SIG-M5 (cell line): ENCODE measurements at regions not wholly inside any gene's neighbourhood (a gene's known extent, or its start where the extent isn't known, plus 50 kb on each side); places are given as distances from the start of the nearest gene placed in this dataset.

Experiments
- DNase-seq: peaks from one replicate; lab custom pipeline; 2025; lab: John Stamatoyannopoulos, UW

- DNase-seq, result peak; percentile 2
These were observed 1662.6 kb upstream of the SEL1L start for GRCh38 chr14:83196236-83196635.

GRCh38 chr14:83197271-83197670 lies 1663.6 kb upstream of the SEL1L start:
- DNase-seq, result no peak

GRCh38 chr14:83207550-83207949 lies 1673.9 kb upstream of the SEL1L start:
- no peak for DNase-seq

GRCh38 chr14:83208341-83208740 lies 1674.7 kb upstream of the SEL1L start:
- DNase-seq, result no peak

- no peak for DNase-seq
These were observed 1683.8 kb upstream of the SEL1L start for GRCh38 chr14:83217492-83217891.

GRCh38 chr14:83247924-83248639 lies 1714.4 kb upstream of the SEL1L start:
- DNase-seq, result no peak

GRCh38 chr14:83251402-83251801 lies 1717.7 kb upstream of the SEL1L start:
- no peak for DNase-seq

GRCh38 chr14:83253870-83254269 lies 1720.2 kb upstream of the SEL1L start:
- no peak for DNase-seq

GRCh38 chr14:83255015-83255726 lies 1721.5 kb upstream of the SEL1L start:
- peak; percentile 85 for DNase-seq

GRCh38 chr14:83255727-83256090 lies 1722.1 kb upstream of the SEL1L start:
- DNase-seq, result no peak

- DNase-seq, result peak; percentile 33
These were observed 1724.1 kb upstream of the SEL1L start for GRCh38 chr14:83257466-83258439.

- peak; percentile 57 for DNase-seq
These were observed 1727.1 kb upstream of the SEL1L start for GRCh38 chr14:83260751-83261150.

GRCh38 chr14:83269583-83269982 lies 1735.9 kb upstream of the SEL1L start:
- DNase-seq, result no peak

- DNase-seq, result no peak
These were observed 1738.0 kb upstream of the SEL1L start for GRCh38 chr14:83271663-83272062.

GRCh38 chr14:83280719-83281118 lies 1747.1 kb upstream of the SEL1L start:
- DNase-seq, result no peak

GRCh38 chr14:83282706-83283105 lies 1749.1 kb upstream of the SEL1L start:
- no peak for DNase-seq

- DNase-seq, result no peak
These were observed 1753.6 kb upstream of the SEL1L start for GRCh38 chr14:83287300-83287699.

GRCh38 chr14:83289390-83289789 lies 1755.7 kb upstream of the SEL1L start:
- no peak for DNase-seq

- DNase-seq, result no peak
These were observed 1756.2 kb upstream of the SEL1L start for GRCh38 chr14:83289896-83290295.

GRCh38 chr14:83290447-83290846 lies 1756.8 kb upstream of the SEL1L start:
- DNase-seq, result no peak

GRCh38 chr14:83291714-83292113 lies 1758.1 kb upstream of the SEL1L start:
- no peak for DNase-seq

GRCh38 chr14:83294941-83295340 lies 1761.3 kb upstream of the SEL1L start:
- no peak for DNase-seq

- no peak for DNase-seq
These were observed 1763.7 kb upstream of the SEL1L start for GRCh38 chr14:83297361-83297760.
